ENCODE measurements at regions not wholly inside any gene's neighbourhood (a gene's known extent, or its start where the extent isn't known, plus 50 kb on each side); places are given as distances from the start of the nearest gene placed in this dataset.

GRCh38 chr17:77716289-77716926 is 242.1 kb upstream of the TNRC6C start:
- no peak for DNase-seq (ENCODE audit: low spot score)

GRCh38 chr17:77717941-77718668 is 240.4 kb upstream of the TNRC6C start:
- no peak for DNase-seq (ENCODE audit: low spot score)

- DNase-seq (ENCODE audit: low spot score) = no peak
Observed at GRCh38 chr17:77718669-77718961, 239.9 kb upstream of the TNRC6C start.

GRCh38 chr17:77719806-77720205 is 238.7 kb upstream of the TNRC6C start:
- DNase-seq (ENCODE audit: low spot score) = no peak

- DNase-seq (ENCODE audit: low spot score) = no peak
Observed at GRCh38 chr17:77720946-77721845, 237.3 kb upstream of the TNRC6C start.

GRCh38 chr17:77721846-77722160 is 236.7 kb upstream of the TNRC6C start:
- no peak for DNase-seq (ENCODE audit: low spot score)

GRCh38 chr17:77722366-77722765 is 236.1 kb upstream of the TNRC6C start:
- no peak for DNase-seq (ENCODE audit: low spot score)

GRCh38 chr17:77723071-77723908 is 235.2 kb upstream of the TNRC6C start:
- DNase-seq (ENCODE audit: low spot score) = no peak

GRCh38 chr17:77723909-77724875 is 234.3 kb upstream of the TNRC6C start:
- DNase-seq (ENCODE audit: low spot score) = no peak

- no peak for DNase-seq (ENCODE audit: low spot score)
Observed at GRCh38 chr17:77724876-77725615, 233.5 kb upstream of the TNRC6C start.

- DNase-seq (ENCODE audit: low spot score) = no peak
Observed at GRCh38 chr17:77725846-77726245, 232.7 kb upstream of the TNRC6C start.

GRCh38 chr17:77726549-77727006 is 231.9 kb upstream of the TNRC6C start:
- no peak for DNase-seq (ENCODE audit: low spot score)

GRCh38 chr17:77727037-77727615 is 231.4 kb upstream of the TNRC6C start:
- DNase-seq (ENCODE audit: low spot score) = no peak

- no peak for DNase-seq (ENCODE audit: low spot score)
Observed at GRCh38 chr17:77728474-77728795, 230.1 kb upstream of the TNRC6C start.

GRCh38 chr17:77728871-77729270 is 229.6 kb upstream of the TNRC6C start:
- no peak for DNase-seq (ENCODE audit: low spot score)

- DNase-seq (ENCODE audit: low spot score) = no peak
Observed at GRCh38 chr17:77729587-77729986, 228.9 kb upstream of the TNRC6C start.

- DNase-seq (ENCODE audit: low spot score) = no peak
Observed at GRCh38 chr17:77730376-77730775, 228.1 kb upstream of the TNRC6C start.

GRCh38 chr17:77733576-77734296 is 224.8 kb upstream of the TNRC6C start:
- no peak for DNase-seq (ENCODE audit: low spot score)

Measured in SK-N-DZ (cell line).